Tibial nerve (tissue), 4 donors: ENCODE measurements at regions not wholly inside any gene's neighbourhood (a gene's known extent, or its start where the extent isn't known, plus 50 kb on each side); places are given as distances from the start of the nearest gene placed in this dataset.

Experiments
- EP300 ChIP-seq, 2 donors: sonication (generic); formaldehyde crosslinking; IDR thresholded peaks; one replicate each; pipeline ENCODE4 v1.6.1; 2017; ENCODE audit warnings: antibody characterized with exemption in 2 of 2, mild to moderate bottlenecking in 1 of 2
- POLR2A ChIP-seq, 2 donors: fragments of 450-650 bp; IDR thresholded peaks; one replicate each; pipeline ENCODE4 v1.6.1; 2017; ENCODE audit warnings: antibody characterized with exemption in 2 of 2, mild to moderate bottlenecking in 2 of 2, moderate library complexity in 2 of 2
- TF ChIP-seq, protein P1 (sequence below), 5 experiments: fragments of 200-600 bp in 3 of 5; fragments of 450-650 bp in 2 of 5; sonication (generic) in 3 of 5; IDR thresholded peaks; one replicate each; pipeline ENCODE4 v1.5.1; 2016 to 2019; ENCODE audit warnings: antibody characterized with exemption in 5 of 5, mild to moderate bottlenecking in 3 of 5, moderate library complexity in 2 of 5

DNA sequence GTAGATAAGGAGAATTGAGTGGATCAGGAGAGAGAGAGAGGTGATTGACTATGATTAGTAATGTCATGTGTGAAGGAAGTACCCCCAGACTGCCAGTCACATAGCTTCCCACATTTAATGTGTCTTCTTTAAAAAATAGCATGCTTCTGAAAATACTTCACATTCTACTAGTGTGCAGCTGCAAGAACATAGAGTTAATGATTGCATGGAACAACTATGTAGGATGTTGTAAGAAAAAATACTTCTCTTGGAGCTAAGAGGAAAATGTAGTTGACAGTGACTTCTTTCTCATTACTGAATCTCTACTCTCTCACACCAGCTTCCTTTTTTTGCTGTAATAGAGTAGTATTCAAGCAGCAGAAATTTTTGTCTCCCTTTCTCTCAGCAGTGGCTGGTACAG lies 1016.2 kb downstream of the NLGN4Y start:
- TF ChIP-seq, protein P1, sequence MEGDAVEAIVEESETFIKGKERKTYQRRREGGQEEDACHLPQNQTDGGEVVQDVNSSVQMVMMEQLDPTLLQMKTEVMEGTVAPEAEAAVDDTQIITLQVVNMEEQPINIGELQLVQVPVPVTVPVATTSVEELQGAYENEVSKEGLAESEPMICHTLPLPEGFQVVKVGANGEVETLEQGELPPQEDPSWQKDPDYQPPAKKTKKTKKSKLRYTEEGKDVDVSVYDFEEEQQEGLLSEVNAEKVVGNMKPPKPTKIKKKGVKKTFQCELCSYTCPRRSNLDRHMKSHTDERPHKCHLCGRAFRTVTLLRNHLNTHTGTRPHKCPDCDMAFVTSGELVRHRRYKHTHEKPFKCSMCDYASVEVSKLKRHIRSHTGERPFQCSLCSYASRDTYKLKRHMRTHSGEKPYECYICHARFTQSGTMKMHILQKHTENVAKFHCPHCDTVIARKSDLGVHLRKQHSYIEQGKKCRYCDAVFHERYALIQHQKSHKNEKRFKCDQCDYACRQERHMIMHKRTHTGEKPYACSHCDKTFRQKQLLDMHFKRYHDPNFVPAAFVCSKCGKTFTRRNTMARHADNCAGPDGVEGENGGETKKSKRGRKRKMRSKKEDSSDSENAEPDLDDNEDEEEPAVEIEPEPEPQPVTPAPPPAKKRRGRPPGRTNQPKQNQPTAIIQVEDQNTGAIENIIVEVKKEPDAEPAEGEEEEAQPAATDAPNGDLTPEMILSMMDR (IDR thresholded peaks at IDR 0.05): no peak
- no peak for TF ChIP-seq POLR2A (IDR thresholded peaks at IDR 0.05)
- TF ChIP-seq EP300 (IDR thresholded peaks at IDR 0.05): no peak
